ENCODE measurements at regions not wholly inside any gene's neighbourhood (a gene's known extent, or its start where the extent isn't known, plus 50 kb on each side); places are given as distances from the start of the nearest gene placed in this dataset.

GRCh38 chr5:83777856-83778255 lies 57.2 kb upstream of the HAPLN1 start:
- no peak overlapping the region for H3K27ac Mint-ChIP-seq
- Histone ChIP-seq H3K9me3 (ENCODE audit: control insufficient read depth, insufficient read depth, low read length) (peaks cover 2% of the 10 kb centered on the region), H3K4me3 (ENCODE audit: low read length) (no peak overlapping the region), H3K27ac (ENCODE audit: low read length) (no peak overlapping the region), H3K4me1 (ENCODE audit: control insufficient read depth, insufficient read depth, low read length) (no peaks in the 10 kb centered on the region), H3K36me3 (ENCODE audit: control insufficient read depth, insufficient read depth, low read length) (no peaks in the 10 kb centered on the region), H3K27me3 (ENCODE audit: control insufficient read depth, insufficient read depth, low read length) (no peaks in the 10 kb centered on the region)
- H3K36me3 Mint-ChIP-seq, result no peaks in the 10 kb centered on the region
- no peaks in the 10 kb centered on the region for H3K27me3 Mint-ChIP-seq (ENCODE audit: low read depth in 2 of 2)
- no peak for DNase-seq
- intact Hi-C loops (cut with micrococcal nuclease), result no loop called here
- H3K4me1 Mint-ChIP-seq, result no peaks in the 10 kb centered on the region
- ATAC-seq, result no peak
- H3K4me3 Mint-ChIP-seq, result no peak overlapping the region
- peaks cover 10 to 14% of the 10 kb centered on the region in 2 donors for H3K9me3 Mint-ChIP-seq
- no peak for TF ChIP-seq CTCF (IDR thresholded peaks at IDR 0.05)

- Mint-ChIP-seq H3K27me3 (ENCODE audit: low read depth in 2 of 2) (no peaks in the 10 kb centered on the region), H3K9me3 (peaks cover 10 to 14% of the 10 kb centered on the region in 2 donors), H3K27ac (no peak overlapping the region), H3K36me3 (no peaks in the 10 kb centered on the region), H3K4me3 (no peak overlapping the region), H3K4me1 (no peaks in the 10 kb centered on the region)
- intact Hi-C loops (cut with micrococcal nuclease), result no loop called here
- WGBS (ENCODE audit: insufficient coverage), result no CpG with 5 or more reads among the region's 1 CpG
- Histone ChIP-seq H3K9me3 (ENCODE audit: control insufficient read depth, insufficient read depth, low read length) (peaks cover 2% of the 10 kb centered on the region), H3K36me3 (ENCODE audit: control insufficient read depth, insufficient read depth, low read length) (no peaks in the 10 kb centered on the region), H3K4me3 (ENCODE audit: low read length) (no peak overlapping the region), H3K27me3 (ENCODE audit: control insufficient read depth, insufficient read depth, low read length) (no peaks in the 10 kb centered on the region), H3K27ac (ENCODE audit: low read length) (no peak overlapping the region), H3K4me1 (ENCODE audit: control insufficient read depth, insufficient read depth, low read length) (no peaks in the 10 kb centered on the region)
- ATAC-seq (no peak), DNase-seq (no peak)
- TF ChIP-seq CTCF (IDR thresholded peaks at IDR 0.05), result no peak
These were observed 55.9 kb upstream of the HAPLN1 start for GRCh38 chr5:83776437-83777031.
